NCI-H1092 treated with DMSO at 0.1 percent for 48 hours (cell line): ENCODE measurements at regions not wholly inside any gene's neighbourhood (a gene's known extent, or its start where the extent isn't known, plus 50 kb on each side); places are given as distances from the start of the nearest gene placed in this dataset.

Experiments
- DNase-seq: peaks from one replicate; lab custom pipeline; 2025; lab: John Stamatoyannopoulos, UW

DNA sequence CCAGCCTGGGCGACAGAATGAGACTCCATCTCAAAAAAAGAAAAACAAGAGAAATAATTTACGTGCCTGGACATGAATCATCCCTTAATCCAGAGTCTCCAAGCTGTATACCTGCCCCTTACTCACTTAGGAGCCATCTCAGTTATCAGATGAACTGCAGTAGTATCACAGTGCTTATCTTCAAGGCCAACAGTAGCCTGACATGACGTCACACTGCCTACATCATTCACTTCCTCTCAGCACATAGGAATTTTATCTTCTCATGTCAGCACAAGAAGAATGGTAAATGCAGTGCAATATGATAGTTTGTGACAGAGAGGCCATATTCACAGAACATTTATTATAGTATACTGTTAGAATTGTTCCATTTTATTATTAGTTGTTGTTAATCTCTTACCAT, 216.6 kb downstream of the SS18 start:
- DNase-seq = no peak

DNA sequence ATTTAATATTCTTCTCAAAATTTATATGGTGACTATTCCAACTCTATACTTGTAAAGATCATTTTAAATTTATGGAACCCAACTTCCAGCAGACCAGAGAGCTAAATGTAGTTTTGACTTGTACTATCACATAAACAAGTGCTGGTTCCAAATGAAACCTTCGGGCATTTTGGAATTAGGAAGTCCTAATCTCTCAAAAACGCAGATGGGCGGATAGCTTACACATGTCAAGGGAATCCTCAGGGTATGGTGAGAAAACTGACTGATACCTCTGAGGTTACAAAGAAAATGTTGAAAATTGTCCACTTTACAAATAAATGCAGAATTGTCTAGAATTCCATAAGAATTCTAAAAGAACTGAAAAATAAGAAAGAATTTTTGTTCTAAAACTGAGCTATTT, 224.1 kb downstream of the SS18 start:
- no peak for DNase-seq

DNA sequence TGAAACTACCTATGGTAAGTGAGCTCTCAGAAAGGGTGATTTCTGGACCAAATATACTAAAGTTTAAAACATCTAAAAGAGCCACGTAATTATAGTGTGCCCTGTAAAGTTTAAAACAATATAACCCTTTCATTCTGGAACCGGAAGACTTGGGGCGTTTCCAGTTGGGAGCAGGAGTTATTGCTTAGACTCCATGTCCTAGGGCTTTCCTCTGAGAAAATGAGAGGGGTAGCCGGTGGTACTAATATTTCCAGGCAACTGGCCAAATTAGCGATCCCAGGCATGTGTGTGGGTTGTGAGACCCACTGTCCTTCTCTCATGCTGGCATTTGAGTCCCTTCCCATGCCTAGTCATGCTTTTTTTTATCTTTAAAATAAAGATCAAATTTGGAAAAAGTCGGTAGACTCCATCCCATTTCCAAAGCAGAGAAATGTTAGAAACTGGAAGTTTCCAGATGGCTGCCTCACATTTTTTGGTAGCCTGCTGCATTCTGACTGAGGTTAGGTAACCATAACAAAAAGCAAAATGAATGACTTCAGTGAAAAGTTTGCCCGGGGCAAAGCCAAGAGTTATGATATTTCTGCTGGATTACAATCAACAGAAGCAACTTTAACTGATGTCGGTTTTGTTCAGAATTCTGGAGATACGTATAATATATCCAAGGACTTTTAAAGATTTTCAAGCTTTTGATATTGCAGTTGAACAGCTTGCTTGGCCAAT, 227.4 kb downstream of the SS18 start:
- no peak for DNase-seq

DNA sequence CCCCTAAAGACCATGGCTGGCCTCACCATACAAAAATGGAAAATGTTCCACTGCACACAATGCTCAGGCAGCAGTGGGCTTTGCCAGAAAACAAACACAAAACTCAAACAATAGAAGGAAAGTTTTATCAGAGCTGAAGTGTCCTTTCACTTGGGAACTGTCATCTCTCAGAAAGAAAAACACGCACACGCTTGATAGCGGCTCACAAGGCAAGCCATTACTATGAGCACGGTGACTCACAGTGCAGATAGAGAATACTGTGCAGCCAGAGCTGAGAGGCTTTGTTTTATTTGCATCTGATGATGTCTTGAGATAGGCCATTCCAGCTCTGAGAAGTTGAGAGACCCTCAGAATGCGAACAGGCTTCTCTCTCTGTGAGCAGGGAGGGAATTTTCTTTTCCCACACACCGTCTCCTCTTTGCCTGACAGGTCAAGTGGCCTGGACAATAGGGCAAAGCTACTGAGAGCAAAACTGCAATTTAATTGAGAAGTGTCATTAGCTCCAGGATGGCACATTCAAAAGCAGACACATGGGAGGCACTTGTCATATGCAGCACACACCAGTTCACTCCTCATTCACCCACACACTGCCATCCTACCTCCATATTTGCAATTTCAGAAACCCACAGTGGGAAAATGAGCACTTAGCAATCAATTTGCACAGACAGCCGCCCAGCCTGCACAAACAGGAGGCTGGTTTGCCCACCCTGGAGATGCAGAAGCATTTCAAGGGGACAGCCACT, 236.6 kb downstream of the SS18 start:
- no peak for DNase-seq

DNA sequence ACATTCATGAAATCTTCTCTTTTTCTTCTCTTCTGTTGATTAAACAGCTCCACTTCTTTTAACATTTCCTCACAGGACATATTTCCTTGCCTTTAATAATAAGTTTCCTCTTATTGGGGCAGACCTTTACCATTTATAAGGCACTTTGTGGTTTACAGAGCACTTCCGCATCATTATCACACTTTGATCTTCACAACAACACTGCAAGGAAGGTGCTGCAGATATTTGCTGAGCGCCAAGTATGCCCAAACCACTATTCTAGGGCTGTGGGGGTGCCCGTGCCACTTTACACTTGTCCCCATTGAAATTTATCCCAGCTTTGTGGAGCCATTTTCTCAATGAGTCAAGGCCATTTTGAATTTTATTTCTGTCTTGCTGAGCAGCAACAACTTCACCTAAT, 246.6 kb downstream of the SS18 start:
- no peak for DNase-seq

DNA sequence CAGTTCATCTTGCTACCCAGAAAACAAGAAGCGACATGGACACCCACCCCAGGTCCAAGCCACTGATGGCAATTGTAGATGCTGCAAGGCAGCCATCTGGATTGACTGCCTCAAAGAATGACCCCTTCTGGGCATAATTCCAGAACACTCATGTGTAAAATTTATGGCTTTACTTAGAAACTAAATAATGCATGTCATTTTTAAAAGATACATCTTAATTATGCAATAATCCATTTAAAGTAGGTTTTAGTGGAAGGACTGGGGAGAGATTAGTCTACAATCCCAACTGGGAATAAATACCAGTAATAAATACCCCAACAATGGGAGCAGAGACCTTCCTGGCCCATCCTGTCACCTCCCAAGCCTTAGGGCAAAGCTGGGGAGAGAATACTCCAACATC, 247.7 kb downstream of the SS18 start:
- DNase-seq = no peak

DNA sequence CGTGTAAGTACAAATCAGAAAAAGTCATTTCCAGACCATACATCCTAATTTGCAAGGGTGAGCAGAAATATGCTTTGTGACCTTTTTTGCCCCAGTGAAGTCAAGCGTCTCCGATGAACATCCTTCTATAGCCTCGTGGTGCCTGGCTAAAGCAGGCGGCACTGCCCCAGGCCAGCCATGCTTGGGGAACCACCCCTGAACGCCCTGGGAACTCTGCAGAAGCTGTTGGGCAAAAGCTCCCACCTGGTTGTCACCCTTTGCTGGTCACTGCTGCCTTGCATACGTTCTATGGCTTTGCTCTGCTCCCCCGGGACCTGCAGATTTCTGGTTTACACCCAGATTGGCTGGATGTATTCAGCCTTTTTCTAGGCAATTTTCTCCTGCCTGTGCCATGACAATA, 256.4 kb downstream of the SS18 start:
- DNase-seq = no peak

DNA sequence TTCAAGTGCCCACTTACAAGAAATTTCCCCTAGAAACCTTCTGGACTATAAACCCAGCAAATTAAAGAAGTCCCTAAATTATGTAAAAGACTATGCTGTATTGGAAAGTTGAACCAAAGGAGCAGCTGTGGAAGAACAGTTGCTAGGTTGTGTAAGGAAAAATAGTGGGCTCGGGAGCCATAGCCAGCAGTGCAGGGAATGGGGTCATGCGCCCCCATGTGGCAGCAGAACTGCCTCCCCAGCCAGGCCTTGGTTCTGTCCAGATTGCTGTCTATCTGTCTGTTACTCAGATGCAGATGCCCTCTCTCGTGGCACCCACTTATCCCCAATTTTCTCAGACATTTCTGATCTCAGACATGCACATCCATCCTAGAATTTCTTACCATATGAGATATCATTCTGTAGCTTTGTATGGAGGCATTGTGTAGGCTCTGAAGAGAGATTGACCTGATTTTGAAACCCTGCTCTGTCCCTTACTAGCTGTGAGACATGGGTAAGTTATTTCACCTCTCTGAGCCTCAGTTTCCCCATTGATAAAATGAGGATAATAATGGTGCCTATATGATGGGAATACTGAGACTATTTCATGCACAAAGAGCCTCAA, 258.3 kb downstream of the SS18 start:
- DNase-seq = peak; percentile 15

DNA sequence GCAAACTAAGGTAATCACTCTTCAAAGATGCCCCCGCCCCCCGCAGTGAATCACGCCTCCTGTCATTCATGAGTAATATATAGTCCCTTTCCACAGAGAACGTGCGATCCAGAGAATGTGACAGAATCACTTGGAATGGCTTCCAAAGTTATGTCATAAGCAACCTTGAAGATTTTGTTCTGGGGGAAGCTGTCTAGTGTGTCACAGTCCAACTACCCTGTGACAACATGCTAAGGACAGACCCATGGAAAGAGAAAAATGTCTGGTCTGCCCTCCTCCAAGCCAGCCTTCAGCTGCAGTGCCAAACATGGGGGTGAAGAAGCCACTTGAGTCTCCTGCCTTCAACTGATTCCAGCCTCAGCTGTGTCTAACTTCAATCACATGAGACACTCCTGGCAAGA, 259.1 kb downstream of the SS18 start:
- DNase-seq = no peak

DNA sequence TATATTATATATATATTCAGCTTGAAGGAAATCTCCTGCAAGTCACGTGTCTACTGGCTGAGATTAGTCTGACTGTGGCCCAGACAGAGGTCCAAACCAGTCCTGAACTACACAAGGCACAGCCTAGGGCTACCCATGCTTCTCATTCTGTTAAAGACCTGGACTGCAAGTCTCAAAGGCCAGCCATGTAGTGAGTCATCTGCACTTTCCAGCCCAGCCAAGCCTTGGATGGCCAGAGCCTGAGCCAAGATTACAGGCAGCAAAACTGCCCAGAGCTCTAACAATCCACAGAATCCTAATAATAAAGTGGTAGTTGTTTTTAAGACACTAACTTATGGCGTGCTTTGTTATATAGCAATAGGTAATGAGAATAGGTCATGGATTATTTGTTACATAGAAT, 259.6 kb downstream of the SS18 start:
- DNase-seq = no peak

DNA sequence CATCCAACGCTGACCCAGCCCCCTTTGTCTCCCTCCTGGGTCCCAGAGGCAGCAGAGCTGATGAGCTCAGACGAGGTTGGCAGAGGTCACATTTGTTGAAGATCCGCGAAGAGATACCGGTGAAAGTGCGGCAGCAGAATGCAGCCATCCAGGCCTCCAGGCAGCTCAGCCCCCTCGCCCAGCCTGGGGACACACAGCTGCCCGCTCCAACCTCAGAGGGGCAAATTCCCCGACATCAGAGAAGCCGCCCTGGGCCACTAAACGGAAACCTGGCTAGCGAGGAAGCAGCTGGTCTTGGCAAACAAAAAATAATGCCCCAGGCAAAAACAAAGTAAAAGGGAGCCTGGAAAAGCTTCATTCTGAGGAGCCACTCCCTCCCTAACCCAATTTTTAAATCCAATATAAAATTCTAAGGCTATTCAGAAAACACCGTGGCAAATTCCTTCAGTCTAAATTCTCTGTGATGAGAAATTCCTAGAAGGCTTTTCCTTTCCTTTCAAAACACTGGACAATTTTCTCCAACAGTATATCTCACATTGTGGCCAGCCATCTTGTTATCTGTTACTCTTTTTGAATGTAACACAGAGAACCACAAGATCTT, 262.4 kb downstream of the SS18 start:
- no peak for DNase-seq

DNA sequence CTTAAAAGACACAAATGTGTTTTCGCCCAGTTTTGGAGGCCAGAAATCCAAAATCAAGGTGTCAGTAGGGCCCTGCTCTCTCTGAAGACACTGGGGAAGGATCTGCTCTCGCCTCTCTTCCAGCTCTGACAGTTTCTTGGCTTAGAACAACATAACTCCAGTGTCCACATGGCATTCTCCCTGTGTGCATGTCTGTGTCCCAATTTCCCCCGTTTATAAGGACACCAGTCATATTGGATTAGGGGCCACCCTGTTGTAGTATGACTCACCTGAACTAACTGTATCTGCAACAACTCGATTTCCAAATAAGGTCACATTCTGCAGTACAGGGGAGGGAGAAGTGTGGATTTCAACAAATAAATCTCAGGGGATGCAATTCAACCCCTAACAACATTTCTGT, 263.2 kb downstream of the SS18 start:
- DNase-seq = no peak

DNA sequence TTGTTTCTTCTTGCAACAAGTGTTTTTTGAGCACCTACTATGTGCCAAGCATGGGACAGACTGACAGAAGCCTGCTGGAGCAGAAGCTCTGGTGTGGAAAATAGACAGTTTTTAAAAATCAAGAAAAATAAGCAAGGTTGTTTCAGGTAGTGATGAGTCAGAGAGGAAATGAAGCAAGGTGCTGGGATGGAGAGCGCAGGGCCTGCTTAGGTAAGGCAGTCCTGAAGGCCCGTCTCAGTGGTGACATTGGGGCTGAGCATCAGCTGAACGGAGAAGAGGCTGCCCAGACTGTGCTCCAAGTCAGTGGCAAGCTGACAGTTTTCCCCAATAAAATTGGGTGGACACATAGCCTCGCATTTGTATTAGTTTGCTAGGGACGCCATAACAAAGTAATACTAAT, 263.6 kb downstream of the SS18 start:
- no peak for DNase-seq

DNA sequence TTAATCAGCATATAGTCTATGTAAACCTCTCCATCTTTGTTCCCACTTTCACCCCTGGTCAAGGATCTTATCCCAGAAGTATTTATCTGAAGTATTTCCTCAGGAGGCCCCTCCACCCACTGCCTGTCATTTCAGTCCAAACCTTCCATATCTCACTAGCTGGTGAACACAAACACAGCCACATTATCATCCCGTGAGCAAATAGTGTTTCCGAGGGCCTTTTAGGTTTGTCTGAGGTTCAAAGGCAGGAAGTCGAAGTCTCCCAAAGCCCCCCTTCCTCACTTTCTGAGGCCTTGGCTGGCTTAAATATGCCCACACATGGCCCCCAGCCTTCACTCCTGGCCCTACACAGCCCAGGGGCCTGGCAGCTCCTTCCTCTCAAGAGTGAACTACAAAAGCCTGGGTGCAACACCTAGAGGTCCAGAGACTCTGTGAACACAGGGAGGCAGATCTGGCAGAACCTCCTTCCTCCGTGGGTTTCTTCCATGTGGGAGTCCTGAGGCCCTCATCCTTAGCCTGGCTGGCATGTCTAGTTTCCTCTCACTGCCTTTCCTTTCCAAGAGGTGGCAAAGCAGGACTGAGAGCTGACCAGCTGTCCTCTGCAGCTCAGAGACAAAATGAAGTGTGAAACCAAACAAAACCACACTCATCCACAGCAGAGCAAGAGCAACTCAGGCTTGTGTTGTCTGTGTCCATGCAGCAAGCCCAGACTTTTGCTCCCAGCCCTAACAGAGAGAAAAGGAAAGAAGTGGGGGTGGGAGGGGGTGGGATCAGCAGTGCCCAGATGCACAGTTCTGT, 264.2 kb downstream of the SS18 start:
- DNase-seq = no peak

DNA sequence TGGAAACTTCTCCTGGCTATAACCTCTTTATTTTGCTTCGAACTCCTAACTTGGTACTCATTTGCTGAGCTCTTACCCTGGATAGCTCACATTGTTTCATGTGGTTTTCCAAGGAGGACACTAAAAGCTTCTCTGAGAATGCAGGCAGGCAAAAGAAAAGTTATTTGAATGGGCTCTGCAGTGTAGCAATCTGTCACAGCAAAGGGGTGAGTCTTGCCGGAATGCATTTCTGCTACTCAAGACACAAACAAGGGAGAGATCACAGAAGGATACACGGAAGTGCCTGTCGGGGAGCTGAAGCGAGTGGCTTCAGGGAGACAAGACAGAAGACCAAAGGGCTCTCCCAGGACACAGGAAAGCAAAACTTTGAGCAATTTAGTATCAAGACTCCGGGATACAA, 265.4 kb downstream of the SS18 start:
- DNase-seq = no peak

DNA sequence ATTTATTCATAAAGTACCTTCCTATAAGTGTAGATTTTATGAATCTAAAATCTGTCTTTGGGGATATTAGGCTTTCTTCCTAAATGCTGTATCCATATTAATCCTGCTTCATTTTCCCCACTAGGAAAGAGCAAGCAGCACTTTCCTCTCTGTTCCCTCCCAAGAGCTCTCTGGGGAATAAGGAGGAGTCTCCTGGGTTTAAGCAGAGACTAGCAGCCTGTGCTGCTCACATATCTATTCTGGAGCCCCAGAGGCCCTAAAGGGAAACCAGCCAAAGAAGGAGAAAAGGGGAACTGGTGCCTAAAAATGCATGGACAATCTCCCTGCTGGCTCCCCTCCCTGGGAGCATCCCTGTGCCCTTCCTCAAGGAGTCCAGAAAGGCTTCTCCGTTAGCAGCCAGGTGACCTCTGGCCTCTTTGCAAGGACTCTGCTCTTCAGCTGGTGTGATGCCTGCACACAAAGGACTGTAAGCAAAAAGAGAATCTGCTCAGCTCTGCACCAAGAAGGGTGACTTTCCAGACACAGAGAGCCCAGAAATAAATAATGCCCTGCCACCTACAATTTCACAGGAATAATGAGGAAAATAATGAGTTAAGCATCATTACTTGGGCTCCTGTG, 270.6 kb downstream of the SS18 start:
- DNase-seq = no peak

DNA sequence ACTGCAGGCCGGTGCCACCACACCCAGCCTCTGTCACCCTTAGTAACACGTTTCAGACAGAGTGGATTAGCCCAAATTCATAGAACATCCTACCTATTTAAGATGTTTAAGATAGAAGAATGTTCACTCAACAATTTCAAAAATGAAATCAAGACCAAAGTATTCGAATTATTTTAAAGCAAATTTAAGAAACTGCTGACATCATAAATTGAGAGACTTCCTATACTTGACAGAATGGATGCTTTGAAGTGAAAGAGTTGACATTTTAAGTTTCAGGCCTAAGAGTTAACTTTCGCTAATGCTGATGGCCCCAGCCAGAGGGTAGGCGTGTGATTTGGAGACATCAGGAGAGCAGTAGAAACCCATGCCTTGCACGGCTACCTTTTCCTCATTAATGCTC, 271.9 kb downstream of the SS18 start:
- DNase-seq = no peak

DNA sequence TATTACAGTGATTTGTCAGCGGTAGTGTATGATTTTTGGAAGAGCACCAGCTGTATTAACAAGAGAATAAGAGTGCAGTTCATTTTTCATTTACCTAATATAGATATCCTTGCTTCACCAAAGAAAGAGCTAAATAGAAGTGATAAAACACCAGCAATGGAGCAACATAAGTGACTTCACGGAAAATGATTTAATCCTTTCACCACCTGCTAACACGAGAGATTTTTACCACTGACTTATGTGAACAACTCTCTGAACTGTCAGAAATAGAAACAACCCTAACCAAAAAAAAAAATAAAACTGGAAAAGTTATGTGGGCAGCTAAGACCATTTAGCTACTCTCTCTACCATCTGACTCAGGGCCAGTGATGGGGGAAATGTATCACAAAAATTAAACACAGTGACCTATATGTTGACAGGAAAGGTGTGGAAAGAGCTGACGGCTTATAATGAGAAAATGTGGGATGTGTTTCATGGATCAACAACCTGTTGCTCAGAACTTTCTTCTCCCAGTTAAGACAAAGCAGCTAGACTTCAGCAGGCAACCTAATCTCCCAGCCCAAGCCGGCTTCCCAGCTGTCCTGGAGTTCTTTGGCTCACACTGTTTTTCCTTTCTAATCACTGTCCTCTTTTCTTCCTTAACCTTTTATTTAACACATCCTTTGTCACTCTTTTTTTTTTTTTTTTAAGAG, 272.7 kb downstream of the SS18 start:
- no peak for DNase-seq

DNA sequence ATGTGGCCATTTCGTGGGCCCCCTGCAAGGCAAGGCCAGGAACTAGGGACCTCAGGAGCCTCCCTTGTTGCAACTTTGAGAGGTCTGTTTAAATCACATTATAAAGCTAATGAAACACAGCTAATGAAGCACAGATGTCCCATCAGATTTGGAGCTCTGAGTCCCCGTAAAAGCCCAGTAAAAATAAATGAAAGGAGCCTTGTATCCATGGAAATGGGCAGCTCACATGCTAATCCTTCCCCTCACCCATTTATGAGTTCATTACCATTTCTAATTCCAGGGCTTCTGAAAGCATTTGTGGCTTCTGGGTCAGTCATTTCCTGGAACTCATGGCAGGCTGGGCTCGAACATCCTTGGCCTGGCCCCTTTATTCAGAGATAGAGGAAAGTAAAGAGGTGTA, 274.8 kb downstream of the SS18 start:
- DNase-seq = no peak

DNA sequence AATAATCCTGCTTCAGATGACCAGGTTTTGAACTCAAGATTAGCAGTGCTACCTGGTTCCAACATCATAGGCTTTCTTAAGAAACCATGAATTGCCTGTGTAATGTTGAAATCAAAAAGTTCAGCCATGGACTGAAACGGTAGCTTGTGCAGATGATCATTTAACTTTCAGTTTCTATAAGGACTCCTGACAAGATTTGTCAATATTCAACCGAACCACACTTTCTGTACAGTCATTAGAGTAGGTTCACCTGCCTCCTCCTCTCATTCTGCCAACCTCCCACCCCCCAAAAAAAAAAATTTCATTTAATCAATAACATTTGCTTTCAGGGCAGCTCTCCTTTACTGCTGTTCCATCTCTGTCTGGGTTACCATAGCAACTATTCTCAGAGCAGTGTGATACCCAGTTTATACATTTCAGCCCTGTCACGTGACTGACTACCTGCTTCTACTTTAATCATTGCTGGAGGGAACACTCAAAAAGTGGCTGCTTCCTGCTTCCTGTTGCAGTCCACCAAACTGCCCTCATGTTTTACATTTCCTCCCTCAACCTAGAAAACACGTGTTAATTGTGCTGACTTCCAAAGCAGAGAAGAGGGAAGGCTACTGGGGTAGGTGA, 275.5 kb downstream of the SS18 start:
- no peak for DNase-seq

DNA sequence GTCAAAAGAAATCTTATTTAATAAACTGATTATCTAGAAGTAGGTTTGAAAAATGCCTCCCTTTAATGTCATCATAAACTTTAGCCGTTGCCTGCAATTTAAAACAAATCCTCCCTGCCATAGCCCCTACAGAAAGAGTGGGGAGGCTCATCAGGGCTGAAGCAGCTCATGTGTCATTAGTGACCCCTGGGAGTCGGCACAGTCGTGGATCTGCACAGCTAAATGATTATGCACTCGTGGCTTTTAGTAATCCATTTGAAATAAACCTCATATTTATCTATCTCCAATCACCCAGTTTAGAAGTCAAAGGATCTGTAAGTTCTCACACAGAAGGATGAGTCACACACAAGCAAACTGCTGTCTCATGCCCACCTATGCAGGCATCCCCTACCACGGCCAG, 277.3 kb downstream of the SS18 start:
- DNase-seq = no peak
